HepG2 (cell line): ENCODE measurements at regions not wholly inside any gene's neighbourhood (a gene's known extent, or its start where the extent isn't known, plus 50 kb on each side); places are given as distances from the start of the nearest gene placed in this dataset.

Source experiments
- ATAC-seq: fragments of 200-7000 bp; cut with Tn5 transposase; 3 replicates; pipeline ENCODE4 v1.9.1; 2020; ENCODE audit warnings: mild to moderate bottlenecking, moderate library complexity
- BruUV-seq: library from RNA; stranded (reverse); fragments of 400-500 nt; replicated peaks from 2 replicates; lab custom pipeline; 2021; lab: Mats Ljungman, UMichigan
- CTCF ChIA-PET: fragments of 300-600 bp; formaldehyde crosslinking; extraction: SDS; loops from one replicate; lab custom pipeline; 2021; ENCODE audit warnings: low total read pairs, inconsistent platforms, low intra/inter-chr PET ratio; lab: Yijun Ruan, JAX
- POLR2A ChIA-PET: fragments of 350-600 bp; sonication (Branson Sonifier 250); formaldehyde crosslinking; loops from one replicate; lab custom pipeline; 2020; ENCODE audit warnings: antibody characterized with exemption, inconsistent platforms; lab: Yijun Ruan, JAX
- DNase-seq: peaks from one replicate; pipeline ENCODE4 v3.0.0-alpha.2; 2015; ENCODE audit warnings: low spot score
- FAIRE-seq: peaks from 3 replicates; lab custom pipeline; 2011; peaks lifted over from hg19 to GRCh38; lab: Jason Lieb, UNC
- H2AFZ ChIP-seq: one replicate; pipeline ENCODE4 v1.6.1; 2011; ENCODE audit warnings: low read length, inconsistent platforms
- H3K27ac ChIP-seq: fragments of 300-600 bp; 3 replicates; pipeline ENCODE4 v1.8.0; 2011; ENCODE audit warnings: mixed run types, mild to moderate bottlenecking, mixed read lengths, low read length, inconsistent platforms; ENCODE audit not compliant: insufficient read depth; ENCODE audit errors: extremely low read length
- H3K27me3 ChIP-seq, 2 experiments: fragments of 200-600 bp in 1 of 2; 2 replicates in 1 of 2; 3 replicates in 1 of 2; pipeline versions ENCODE4 v1.6.0 to v1.8.0; 2011; ENCODE audit warnings: low read length in 2 of 2, mild to moderate bottlenecking in 2 of 2, moderate library complexity in 2 of 2, inconsistent platforms in 1 of 2; ENCODE audit not compliant: insufficient read depth in 2 of 2, control insufficient read depth in 1 of 2
- H3K36me3 ChIP-seq, 2 experiments: fragments of 200-600 bp in 1 of 2; replicated peaks in 1 of 2; 2 replicates in 1 of 2; 3 replicates in 1 of 2; pipeline versions ENCODE4 v1.5.1 to v1.8.0; 2011; ENCODE audit warnings: low read length in 2 of 2, inconsistent platforms in 1 of 2; ENCODE audit not compliant: insufficient read depth in 2 of 2, control insufficient read depth in 1 of 2
- H3K4me1 ChIP-seq: 2 replicates; pipeline ENCODE4 v1.5.1; 2012; ENCODE audit warnings: low read length, inconsistent platforms; ENCODE audit not compliant: insufficient read depth
- H3K4me2 ChIP-seq: 2 replicates; pipeline ENCODE4 v1.6.0; 2011; ENCODE audit warnings: low read depth, low read length, inconsistent platforms
- H3K4me3 ChIP-seq, 3 experiments: fragments of 200-600 bp in 1 of 3; sonication (generic), shearing (Covaris generic) in 1 of 3; replicated peaks in 1 of 3; 2 replicates each; pipeline ENCODE4 v1.5.1; 2011 to 2016; ENCODE audit warnings: low read length in 3 of 3, inconsistent platforms in 2 of 3, low read depth in 2 of 3, mild to moderate bottlenecking in 2 of 3, control low read depth in 1 of 3, mixed read lengths in 1 of 3; ENCODE audit not compliant: insufficient read depth in 1 of 3
- H3K79me2 ChIP-seq: one replicate; pipeline ENCODE4 v1.6.1; 2011; ENCODE audit warnings: low read length, inconsistent platforms; ENCODE audit not compliant: insufficient read depth
- H3K9ac ChIP-seq: 2 replicates; pipeline ENCODE4 v1.6.0; 2011; ENCODE audit warnings: mild to moderate bottlenecking, low read depth, low read length, inconsistent platforms; ENCODE audit not compliant: insufficient read depth
- H3K9me3 ChIP-seq: 2 replicates; pipeline ENCODE4 v1.5.1; 2012; ENCODE audit warnings: mild to moderate bottlenecking, low read length
- H4K20me1 ChIP-seq: 2 replicates; pipeline ENCODE4 v1.6.0; 2011; ENCODE audit warnings: inconsistent platforms, mild to moderate bottlenecking, low read length, moderate library complexity; ENCODE audit not compliant: insufficient read depth
- ARNT ChIP-seq: fragments of 450-650 bp; IDR thresholded peaks from 2 replicates; pipeline ENCODE4 v1.6.1; 2017
- ATF6 ChIP-seq: sonication (generic); formaldehyde crosslinking; conservative IDR thresholded peaks from 2 replicates; pipeline ENCODE4 v1.4.0; 2020; ENCODE audit warnings: missing genetic modification reagents
- ELF4 ChIP-seq: sonication (generic); formaldehyde crosslinking; IDR thresholded peaks from 2 replicates; pipeline ENCODE4 v1.5.0; 2020; ENCODE audit warnings: missing genetic modification reagents, mild to moderate bottlenecking, moderate library complexity, borderline replicate concordance
- HNRNPUL1 ChIP-seq: fragments of 200-400 bp; formaldehyde crosslinking; IDR thresholded peaks from 2 replicates; pipeline ENCODE4 v1.6.1; 2017; ENCODE audit warnings: low read depth, mild to moderate bottlenecking, low read length, moderate library complexity
- KAT8 ChIP-seq: IDR thresholded peaks from 2 replicates; pipeline ENCODE4 v1.6.1; 2016; ENCODE audit warnings: missing genetic modification reagents, missing compliant biosample characterization
- KMT2B ChIP-seq: IDR thresholded peaks from 2 replicates; pipeline ENCODE4 v1.6.1; 2016; ENCODE audit warnings: missing genetic modification reagents, missing compliant biosample characterization
- MTA1 ChIP-seq: sonication (generic); formaldehyde crosslinking; IDR thresholded peaks from 2 replicates; pipeline ENCODE4 v1.4.0; 2020; ENCODE audit warnings: missing genetic modification reagents, mild to moderate bottlenecking, borderline replicate concordance
- NFIC ChIP-seq: IDR thresholded peaks from 2 replicates; pipeline ENCODE4 v1.6.1; 2012; ENCODE audit warnings: mild to moderate bottlenecking, low read length, inconsistent platforms
- PHF20 ChIP-seq: sonication (generic); formaldehyde crosslinking; IDR thresholded peaks from 2 replicates; pipeline ENCODE4 v1.5.0; 2020; ENCODE audit warnings: mild to moderate bottlenecking, missing genetic modification reagents
- PREB ChIP-seq: sonication (generic); formaldehyde crosslinking; IDR thresholded peaks from 2 replicates; pipeline ENCODE4 v1.4.0; 2020; ENCODE audit warnings: missing genetic modification reagents
- REL ChIP-seq: sonication (generic); formaldehyde crosslinking; conservative IDR thresholded peaks from 2 replicates; pipeline ENCODE4 v1.8.0; 2022; ENCODE audit warnings: mild to moderate bottlenecking, missing genetic modification reagents, moderate library complexity
- SKI ChIP-seq: fragments of 450-650 bp; IDR thresholded peaks from one replicate; pipeline ENCODE4 v1.6.1; 2018; ENCODE audit warnings: mild to moderate bottlenecking; ENCODE audit not compliant: partially characterized antibody
- TBL1XR1 ChIP-seq: fragments of 150-350 bp; IDR thresholded peaks from 2 replicates; pipeline ENCODE4 v1.6.1; 2014; ENCODE audit warnings: borderline replicate concordance, low read length; ENCODE audit not compliant: partially characterized antibody
- ZFP36 ChIP-seq: fragments of 150-350 bp; IDR thresholded peaks from 2 replicates; pipeline ENCODE4 v1.6.1; 2018; ENCODE audit warnings: borderline replicate concordance, low read length, low read depth; ENCODE audit not compliant: partially characterized antibody
- ZNF18 ChIP-seq: sonication (generic); formaldehyde crosslinking; IDR thresholded peaks from 2 replicates; pipeline ENCODE4 v1.8.0; 2022; ENCODE audit warnings: mild to moderate bottlenecking, missing genetic modification reagents; ENCODE audit not compliant: insufficient replicate concordance
- ZNF460 ChIP-seq: sonication (generic); formaldehyde crosslinking; IDR thresholded peaks from 2 replicates; pipeline ENCODE4 v1.5.1; 2020; ENCODE audit warnings: missing genetic modification reagents, mild to moderate bottlenecking, borderline replicate concordance
- ZNF737 ChIP-seq: sonication (generic); formaldehyde crosslinking; IDR thresholded peaks from 2 replicates; pipeline ENCODE4 v1.5.0; 2020; ENCODE audit warnings: missing genetic modification reagents, mild to moderate bottlenecking, borderline replicate concordance
- ZNF780A ChIP-seq: sonication (generic); formaldehyde crosslinking; IDR thresholded peaks from 2 replicates; pipeline ENCODE4 v1.8.0; 2022; ENCODE audit warnings: mild to moderate bottlenecking, missing genetic modification reagents, moderate library complexity
- ZNF800 ChIP-seq: sonication (generic); formaldehyde crosslinking; IDR thresholded peaks from 2 replicates; pipeline ENCODE4 v1.4.0; 2020; ENCODE audit warnings: missing genetic modification reagents
- WGBS: methylation state at CpG from one replicate; pipeline ENCODE4 v1.1.6; 2017; ENCODE audit warnings: low lambda C conversion rate; 5-methylcytosine and 5-hydroxymethylcytosine counted together
- in situ Hi-C: cut with HindIII; loops from 2 replicates; pipeline ENCODE4 v1.10.0; 2017; ENCODE audit warnings: low pct_unique_long_range_greater_than_20kb; ENCODE audit not compliant: extremely low pct_ligation_motif_present
- intact Hi-C: fragments of 100-400 bp; cut with micrococcal nuclease; formaldehyde crosslinking; loops from one replicate; pipeline ENCODE4 v1.10.0; 2022; ENCODE audit not compliant: unreplicated experiment

GRCh38 chr7:115085421-115085820, 163.5 kb downstream of the MDFIC start (continued):
- TF ChIP-seq ATF6 (no peak), TBL1XR1 (no peak), KAT8 (CRISPR knock-in tag) (no peak), ARNT (no peak), PREB (CRISPR knock-in tag) (no peak)

GRCh38 chr7:115083935-115084334, 162.0 kb downstream of the MDFIC start:
- H2AFZ ChIP-seq = no peak overlapping the region
- H3K27ac ChIP-seq = no peak overlapping the region
- peaks cover 7% of the 10 kb centered on the region; the same call in 1 of the 2 replicates for H3K9me3 ChIP-seq
- 51% methylated on average over 4 of the region's 4 CpGs for WGBS
- no peaks in the 10 kb centered on the region for H3K79me2 ChIP-seq
- H3K4me3 ChIP-seq = no peak overlapping the region
- H3K9ac ChIP-seq = no peak overlapping the region
- ChIA-PET CTCF (no interaction called here), POLR2A (no interaction called here)
- intact Hi-C loops = loop anchor here (10.0 kb wide), 1 partner anchor 51 kb away; no protein-coding TSS in a partner anchor
- no peaks in the 10 kb centered on the region for H3K27me3 ChIP-seq
- H3K36me3 ChIP-seq = no peaks in the 10 kb centered on the region
- H4K20me1 ChIP-seq = no peaks in the 10 kb centered on the region
- peaks cover 13% of the 10 kb centered on the region for H3K4me1 ChIP-seq
- no peak for ATAC-seq
- DNase-seq = no peak
- in situ Hi-C loops = no loop called here
- FAIRE-seq = no peak
- no peak overlapping the region for H3K4me2 ChIP-seq
- BruUV-seq = no TSS peak
- TF ChIP-seq ZNF460 (CRISPR knock-in tag) (no peak), ZNF18 (CRISPR knock-in tag) (no peak), REL (CRISPR knock-in tag) (no peak), NFIC (no peak), ELF4 (CRISPR knock-in tag) (no peak), ZNF800 (CRISPR knock-in tag) (no peak), HNRNPUL1 (no peak), PHF20 (CRISPR knock-in tag) (no peak), KMT2B (CRISPR knock-in tag) (no peak), ZNF737 (CRISPR knock-in tag) (no peak), ZFP36 (no peak), SKI (no peak), MTA1 (CRISPR knock-in tag) (no peak), ZNF780A (CRISPR knock-in tag) (no peak)
